ENCODE measurements at regions not wholly inside any gene's neighbourhood (a gene's known extent, or its start where the extent isn't known, plus 50 kb on each side); places are given as distances from the start of the nearest gene placed in this dataset.

GRCh38 chr1:178650934-178651511, 74.0 kb upstream of the RALGPS2 start:
- peak; percentile 78 for DNase-seq (ENCODE audit: extremely low spot score)
- H3K4me1 ChIP-seq: peaks cover 0 to 16% (median 0%) of the 10 kb centered on the region in 4 donors
- WGBS: 62% methylated on average over 6 of the region's 6 CpGs
- TF ChIP-seq EP300 (IDR thresholded peaks at IDR 0.05) (no peak), POLR2A (IDR thresholded peaks at IDR 0.05; ENCODE audit: low read depth) (no peak), POLR2AphosphoS5 (IDR thresholded peaks at IDR 0.05) (no peak)
- TF ChIP-seq, protein P1, sequence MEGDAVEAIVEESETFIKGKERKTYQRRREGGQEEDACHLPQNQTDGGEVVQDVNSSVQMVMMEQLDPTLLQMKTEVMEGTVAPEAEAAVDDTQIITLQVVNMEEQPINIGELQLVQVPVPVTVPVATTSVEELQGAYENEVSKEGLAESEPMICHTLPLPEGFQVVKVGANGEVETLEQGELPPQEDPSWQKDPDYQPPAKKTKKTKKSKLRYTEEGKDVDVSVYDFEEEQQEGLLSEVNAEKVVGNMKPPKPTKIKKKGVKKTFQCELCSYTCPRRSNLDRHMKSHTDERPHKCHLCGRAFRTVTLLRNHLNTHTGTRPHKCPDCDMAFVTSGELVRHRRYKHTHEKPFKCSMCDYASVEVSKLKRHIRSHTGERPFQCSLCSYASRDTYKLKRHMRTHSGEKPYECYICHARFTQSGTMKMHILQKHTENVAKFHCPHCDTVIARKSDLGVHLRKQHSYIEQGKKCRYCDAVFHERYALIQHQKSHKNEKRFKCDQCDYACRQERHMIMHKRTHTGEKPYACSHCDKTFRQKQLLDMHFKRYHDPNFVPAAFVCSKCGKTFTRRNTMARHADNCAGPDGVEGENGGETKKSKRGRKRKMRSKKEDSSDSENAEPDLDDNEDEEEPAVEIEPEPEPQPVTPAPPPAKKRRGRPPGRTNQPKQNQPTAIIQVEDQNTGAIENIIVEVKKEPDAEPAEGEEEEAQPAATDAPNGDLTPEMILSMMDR (IDR thresholded peaks at IDR 0.05): no peak
- no peaks in the 10 kb centered on the region for H3K36me3 ChIP-seq
- H3K27ac ChIP-seq (replicated peaks in 1 of 4): no peak overlapping the region
- intact Hi-C loops (cut with DNase I): no loop called here
- no peaks in the 10 kb centered on the region for H3K9me3 ChIP-seq
- H3K4me3 ChIP-seq: no peak overlapping the region
- no peaks in the 10 kb centered on the region for H3K27me3 ChIP-seq

DNA sequence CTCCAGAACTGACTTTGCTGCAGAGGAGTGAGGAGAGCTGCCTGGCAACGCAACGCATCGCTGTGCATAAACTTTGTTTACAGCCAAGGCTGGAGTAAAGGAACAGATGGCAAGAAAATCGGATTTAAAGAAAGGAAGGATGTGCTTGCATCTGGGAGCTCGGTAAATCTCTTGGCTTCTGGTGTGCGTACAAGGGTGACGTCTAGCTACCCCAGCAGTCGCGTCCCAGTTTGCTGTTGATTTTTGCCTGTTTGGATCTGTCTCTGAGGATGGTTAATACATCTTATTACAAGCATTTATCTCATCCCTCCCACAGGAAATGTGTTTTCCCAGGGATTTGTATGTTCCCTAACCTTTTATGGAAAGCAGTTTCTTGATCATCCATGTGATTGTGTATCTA, 73.3 kb upstream of the RALGPS2 start:
- H3K9me3 ChIP-seq: no peaks in the 10 kb centered on the region
- H3K36me3 ChIP-seq: no peaks in the 10 kb centered on the region
- no peak overlapping the region for H3K4me3 ChIP-seq
- H3K27me3 ChIP-seq: no peaks in the 10 kb centered on the region
- DNase-seq (ENCODE audit: extremely low spot score): peak; percentile 50
- TF ChIP-seq POLR2A (IDR thresholded peaks at IDR 0.05; ENCODE audit: low read depth): no peak
- no peak for TF ChIP-seq POLR2AphosphoS5 (IDR thresholded peaks at IDR 0.05)
- no peak for TF ChIP-seq EP300 (IDR thresholded peaks at IDR 0.05)
- TF ChIP-seq, protein P1 (IDR thresholded peaks at IDR 0.05): no peak
- H3K4me1 ChIP-seq: peaks cover 0 to 16% (median 0%) of the 10 kb centered on the region in 4 donors
- no peak overlapping the region for H3K27ac ChIP-seq (replicated peaks in 1 of 4)
- WGBS: 16% methylated on average over 9 of the region's 9 CpGs
- intact Hi-C loops (cut with DNase I): no loop called here

DNA sequence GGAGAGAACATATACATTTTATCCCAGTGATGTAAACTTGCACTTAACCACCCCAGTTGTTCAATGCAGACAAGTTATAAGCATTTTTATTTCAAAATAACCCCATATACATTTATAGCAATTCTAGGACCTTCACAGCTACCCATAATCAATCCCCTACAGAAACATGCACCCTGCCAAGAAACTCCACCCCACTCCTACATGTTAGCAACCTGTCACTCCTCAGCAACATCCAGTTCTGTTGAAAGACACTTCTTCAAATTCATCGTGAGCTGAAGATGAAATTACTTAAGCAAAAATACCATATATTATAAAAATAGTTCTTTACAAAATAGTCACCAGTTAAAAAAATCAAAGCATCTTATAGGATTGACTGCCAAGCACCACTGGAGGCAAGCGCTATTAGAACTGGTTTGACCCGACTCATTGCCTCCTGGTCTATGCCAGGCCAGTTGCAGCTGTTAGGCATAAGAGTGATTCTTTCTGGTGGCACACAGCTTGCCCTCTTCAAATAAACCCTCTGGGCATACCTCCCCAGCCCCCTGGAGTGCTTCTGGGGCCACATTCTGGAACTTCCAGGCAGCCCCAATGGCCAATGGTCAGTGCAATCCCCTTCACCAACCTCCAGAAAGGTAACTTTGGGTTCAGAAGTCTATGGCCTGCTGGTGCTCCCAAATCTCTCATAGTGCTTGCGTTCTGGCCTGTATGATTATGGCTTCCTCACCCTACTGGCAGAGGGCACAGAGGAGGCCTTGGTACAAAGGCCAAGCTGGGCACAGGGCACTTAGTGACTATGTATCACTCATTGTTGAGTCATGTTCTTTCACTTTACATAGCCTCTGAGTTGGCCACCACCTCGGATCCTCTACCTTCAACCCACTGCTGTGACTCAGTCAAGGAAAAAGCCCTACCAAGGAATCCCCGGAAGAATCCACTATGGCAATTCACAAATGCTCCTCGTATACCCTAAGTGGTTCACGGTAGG, 72.2 kb upstream of the RALGPS2 start:
- H3K4me1 ChIP-seq: peaks cover 0 to 16% (median 0%) of the 10 kb centered on the region in 4 donors
- no peak overlapping the region for H3K27ac ChIP-seq (replicated peaks in 1 of 4)
- no peaks in the 10 kb centered on the region for H3K36me3 ChIP-seq
- no peaks in the 10 kb centered on the region for H3K27me3 ChIP-seq
- no peaks in the 10 kb centered on the region for H3K9me3 ChIP-seq
- TF ChIP-seq POLR2A (IDR thresholded peaks at IDR 0.05; ENCODE audit: low read depth) (no peak), EP300 (IDR thresholded peaks at IDR 0.05) (no peak), POLR2AphosphoS5 (IDR thresholded peaks at IDR 0.05) (no peak)
- TF ChIP-seq, protein P1 (IDR thresholded peaks at IDR 0.05): no peak
- no peak overlapping the region for H3K4me3 ChIP-seq
- 90% methylated on average over 8 of the region's 8 CpGs for WGBS
- peak; percentile 62 for DNase-seq (ENCODE audit: extremely low spot score)
- intact Hi-C loops (cut with DNase I): no loop called here

DNA sequence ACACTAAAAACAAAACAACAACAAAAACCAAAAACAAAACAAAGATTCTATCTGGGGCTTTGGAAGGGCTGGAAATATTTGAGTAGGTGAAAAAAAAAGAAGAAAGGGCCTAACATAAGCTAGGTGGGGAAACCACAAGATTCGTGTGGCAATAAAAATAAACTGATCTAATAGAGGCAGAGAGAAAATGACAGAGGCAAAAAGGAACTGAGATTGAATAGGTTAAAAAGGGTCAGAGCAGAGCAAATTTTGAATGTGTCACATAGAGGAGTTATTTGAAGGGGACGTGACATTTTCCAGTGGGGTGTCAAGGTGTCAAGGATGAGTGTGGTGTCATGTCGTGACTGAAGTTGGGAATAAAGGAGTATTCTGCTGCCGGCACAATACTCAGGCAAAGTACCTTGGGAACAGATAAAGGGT, 65.2 kb upstream of the RALGPS2 start:
- intact Hi-C loops (cut with DNase I): no loop called here
- no peak overlapping the region for H3K27ac ChIP-seq (replicated peaks in 1 of 4)
- no peak for DNase-seq (ENCODE audit: extremely low spot score)
- H3K4me3 ChIP-seq: no peak overlapping the region
- no peaks in the 10 kb centered on the region for H3K27me3 ChIP-seq
- no peaks in the 10 kb centered on the region for H3K4me1 ChIP-seq
- no peak for TF ChIP-seq EP300 (IDR thresholded peaks at IDR 0.05)
- TF ChIP-seq, protein P1 (IDR thresholded peaks at IDR 0.05): no peak
- 88% methylated on average over 4 of the region's 4 CpGs for WGBS
- no peaks in the 10 kb centered on the region for H3K9me3 ChIP-seq
- no peaks in the 10 kb centered on the region for H3K36me3 ChIP-seq

Measured in esophagus muscularis mucosa (tissue), 4 donors.